OCI-LY7 (cell line): ENCODE measurements at regions not wholly inside any gene's neighbourhood (a gene's known extent, or its start where the extent isn't known, plus 50 kb on each side); places are given as distances from the start of the nearest gene placed in this dataset.

Experiments
- CTCF ChIP-seq: fragments of 200-600 bp; sonication (generic); conservative IDR thresholded peaks from 2 replicates; pipeline ENCODE4 v1.5.1; 2014; ENCODE audit warnings: mild to moderate bottlenecking, antibody characterized with exemption, low read length, moderate library complexity, mixed read lengths
- EZH2phosphoT487 ChIP-seq: fragments of 200-600 bp; sonication (generic); IDR thresholded peaks from 2 replicates; pipeline ENCODE4 v1.6.1; 2018; ENCODE audit warnings: low read depth, borderline replicate concordance, mild to moderate bottlenecking, mixed run types, antibody characterized with exemption, low read length, moderate library complexity, mixed read lengths

GRCh38 chr15:35827141-35827540, 281.2 kb upstream of the DPH6 start:
- TF ChIP-seq CTCF (no peak), EZH2phosphoT487 (no peak)
